Activated CD4-positive, alpha-beta memory T cell treated with anti-CD3 and anti-CD28 coated beads for 36 hours (primary cell): ENCODE measurements at regions not wholly inside any gene's neighbourhood (a gene's known extent, or its start where the extent isn't known, plus 50 kb on each side); places are given as distances from the start of the nearest gene placed in this dataset.
"Not testable (repeated sequence)": the region's sequence is repeated elsewhere in the genome, so short reads cannot be mapped to it uniquely, and the experiment has no call there.

Experiments
- CTCF ChIA-PET: fragments of 350-600 bp; sonication (Branson Sonifier 250); formaldehyde crosslinking; loops from one replicate; lab custom pipeline; 2021; ENCODE audit warnings: antibody characterized with exemption, inconsistent platforms; lab: Charles Lee
- POLR2A ChIA-PET: fragments of 350-600 bp; sonication (Branson Sonifier 250); formaldehyde crosslinking; loops from one replicate; lab custom pipeline; 2021; ENCODE audit warnings: antibody characterized with exemption; lab: Charles Lee
- DNase-seq: peaks from one replicate; pipeline ENCODE4 v3.0.0-alpha.2; 2020
- H3K27ac Mint-ChIP-seq: one replicate; pipeline ENCODE4 v1.8.0; 2021; ENCODE audit warnings: mixed read lengths
- H3K27me3 Mint-ChIP-seq: one replicate; pipeline ENCODE4 v1.8.0; 2021; ENCODE audit warnings: mixed read lengths
- H3K36me3 Mint-ChIP-seq: one replicate; pipeline ENCODE4 v1.8.0; 2021; ENCODE audit warnings: mixed read lengths
- H3K4me1 Mint-ChIP-seq: one replicate; pipeline ENCODE4 v1.8.0; 2021; ENCODE audit warnings: low read depth, mixed read lengths
- H3K4me3 Mint-ChIP-seq: one replicate; pipeline ENCODE4 v1.8.0; 2021; ENCODE audit warnings: mild to moderate bottlenecking, mixed read lengths
- H3K9me3 Mint-ChIP-seq: one replicate; pipeline ENCODE4 v1.8.0; 2021; ENCODE audit warnings: mixed read lengths
- intact Hi-C: fragments of 100-400 bp; cut with micrococcal nuclease; formaldehyde crosslinking; loops from one replicate; pipeline ENCODE4 v1.15.1; 2023

DNA sequence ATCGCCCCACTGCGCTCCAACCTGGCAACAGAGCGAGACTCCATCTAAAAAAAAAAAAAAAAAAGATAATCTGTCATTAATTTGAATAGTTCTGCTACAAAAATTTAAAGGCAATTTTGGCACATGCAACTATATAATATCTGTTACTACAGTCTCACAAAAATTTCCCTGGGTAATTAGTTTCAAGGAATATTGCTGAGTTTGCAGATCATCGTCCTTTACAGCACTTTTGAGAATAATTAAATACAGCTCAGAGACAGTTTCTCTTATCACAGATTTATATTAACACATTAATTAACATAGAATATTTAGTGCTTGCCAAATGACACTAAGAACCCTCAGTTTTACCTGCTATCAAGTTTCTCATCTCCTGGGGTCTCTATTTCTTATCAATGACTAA, 540.4 kb upstream of the ZNF804A start:
- Mint-ChIP-seq H3K4me1 (no peaks in the 10 kb centered on the region), H3K27ac (no peak overlapping the region), H3K9me3 (peaks cover 9% of the 10 kb centered on the region), H3K27me3 (no peaks in the 10 kb centered on the region), H3K36me3 (no peaks in the 10 kb centered on the region), H3K4me3 (no peak overlapping the region)
- DNase-seq, result no peak
- ChIA-PET CTCF (no interaction called here), POLR2A (no interaction called here)
- intact Hi-C loops, result no loop called here

DNA sequence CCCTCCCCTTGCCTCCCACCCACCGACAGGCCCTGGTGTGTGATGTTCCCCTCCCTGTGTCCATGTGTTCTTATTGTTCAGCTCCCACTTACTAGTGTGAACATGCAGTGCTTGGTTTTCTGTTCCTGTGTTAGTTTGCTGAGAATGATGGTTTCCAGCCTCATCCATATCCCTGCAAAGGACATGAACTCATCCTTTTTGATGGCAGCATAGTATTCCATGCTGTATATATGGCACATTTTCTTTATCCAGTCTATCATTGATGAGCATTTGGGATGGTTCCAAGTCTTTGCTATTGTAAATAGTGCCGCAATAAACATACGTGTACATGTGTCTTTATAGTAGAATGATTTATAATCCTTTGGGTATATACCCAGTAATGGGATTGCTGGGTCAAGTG, 538.1 kb upstream of the ZNF804A start:
- H3K4me3 Mint-ChIP-seq, intact Hi-C loops, CTCF ChIA-PET, H3K36me3 Mint-ChIP-seq, DNase-seq, H3K27ac Mint-ChIP-seq, H3K27me3 Mint-ChIP-seq, POLR2A ChIA-PET, H3K4me1 Mint-ChIP-seq: not testable (repeated sequence)
- H3K9me3 Mint-ChIP-seq, result peaks cover 19% of the 10 kb centered on the region

DNA sequence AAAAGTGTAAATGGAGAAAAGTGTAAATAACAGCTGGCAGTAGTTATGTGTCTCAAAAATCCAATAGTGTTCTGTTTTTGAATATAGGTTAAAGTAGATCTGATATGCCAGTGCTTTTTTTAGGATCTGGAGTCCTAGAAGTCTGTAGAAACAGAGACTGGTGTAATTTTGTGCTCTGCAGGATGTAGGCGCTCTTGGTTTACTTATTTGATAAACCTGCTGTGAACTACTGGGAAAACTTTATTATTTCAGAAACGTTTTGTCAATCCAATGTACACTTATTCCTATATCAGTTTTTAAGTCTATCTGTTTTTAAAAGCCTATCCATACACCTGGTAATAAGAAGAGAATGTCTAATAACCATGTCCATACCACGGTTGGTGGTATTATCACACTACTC, 530.8 kb upstream of the ZNF804A start:
- intact Hi-C loops, result no loop called here
- H3K4me3 Mint-ChIP-seq, result no peak overlapping the region
- no peak for DNase-seq
- POLR2A ChIA-PET, result no interaction called here
- CTCF ChIA-PET, result no interaction called here
- H3K4me1 Mint-ChIP-seq, result no peaks in the 10 kb centered on the region
- peaks cover 9% of the 10 kb centered on the region for H3K9me3 Mint-ChIP-seq
- H3K27ac Mint-ChIP-seq, result no peak overlapping the region
- no peaks in the 10 kb centered on the region for H3K36me3 Mint-ChIP-seq
- no peaks in the 10 kb centered on the region for H3K27me3 Mint-ChIP-seq

DNA sequence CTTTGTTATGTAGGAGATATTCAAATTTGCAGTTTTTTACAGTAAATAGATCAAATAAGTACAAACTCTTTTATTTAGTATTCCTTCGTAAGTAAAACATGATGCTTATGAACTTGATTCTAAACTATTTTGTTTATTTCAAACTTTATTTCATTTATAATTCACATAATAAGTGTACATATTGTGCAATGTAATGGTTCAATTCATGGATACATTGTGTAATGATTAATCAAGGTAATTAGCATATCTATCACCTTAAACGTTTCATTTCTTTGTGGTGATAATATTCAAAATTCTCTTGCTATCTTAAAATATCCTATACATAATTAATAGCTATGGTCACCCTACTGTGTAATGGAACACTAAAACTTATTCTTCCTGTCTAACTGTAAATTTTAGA, 525.9 kb upstream of the ZNF804A start:
- Mint-ChIP-seq H3K9me3 (no peaks in the 10 kb centered on the region), H3K4me3 (no peak overlapping the region), H3K36me3 (no peaks in the 10 kb centered on the region), H3K27me3 (no peaks in the 10 kb centered on the region), H3K27ac (no peak overlapping the region), H3K4me1 (no peaks in the 10 kb centered on the region)
- CTCF ChIA-PET, result no interaction called here
- no peak for DNase-seq
- POLR2A ChIA-PET, result no interaction called here
- intact Hi-C loops, result no loop called here

- no peaks in the 10 kb centered on the region for H3K9me3 Mint-ChIP-seq
- ChIA-PET CTCF (no interaction called here), POLR2A (no interaction called here)
- H3K4me1 Mint-ChIP-seq, result no peaks in the 10 kb centered on the region
- H3K36me3 Mint-ChIP-seq, result no peaks in the 10 kb centered on the region
- H3K27me3 Mint-ChIP-seq, result no peaks in the 10 kb centered on the region
- intact Hi-C loops, result no loop called here
- no peak overlapping the region for H3K27ac Mint-ChIP-seq
- DNase-seq, result no peak
- no peak overlapping the region for H3K4me3 Mint-ChIP-seq
Observed at GRCh38 chr2:184078496-184078895, 519.8 kb upstream of the ZNF804A start.

GRCh38 chr2:184091456-184091855, 506.9 kb upstream of the ZNF804A start:
- CTCF ChIA-PET, result no interaction called here
- H3K4me1 Mint-ChIP-seq, result no peaks in the 10 kb centered on the region
- H3K36me3 Mint-ChIP-seq, result no peaks in the 10 kb centered on the region
- no peak overlapping the region for H3K27ac Mint-ChIP-seq
- POLR2A ChIA-PET, result no interaction called here
- H3K9me3 Mint-ChIP-seq, result peaks cover 3% of the 10 kb centered on the region
- no peak overlapping the region for H3K4me3 Mint-ChIP-seq
- intact Hi-C loops, result no loop called here
- no peak for DNase-seq
- H3K27me3 Mint-ChIP-seq, result no peaks in the 10 kb centered on the region

DNA sequence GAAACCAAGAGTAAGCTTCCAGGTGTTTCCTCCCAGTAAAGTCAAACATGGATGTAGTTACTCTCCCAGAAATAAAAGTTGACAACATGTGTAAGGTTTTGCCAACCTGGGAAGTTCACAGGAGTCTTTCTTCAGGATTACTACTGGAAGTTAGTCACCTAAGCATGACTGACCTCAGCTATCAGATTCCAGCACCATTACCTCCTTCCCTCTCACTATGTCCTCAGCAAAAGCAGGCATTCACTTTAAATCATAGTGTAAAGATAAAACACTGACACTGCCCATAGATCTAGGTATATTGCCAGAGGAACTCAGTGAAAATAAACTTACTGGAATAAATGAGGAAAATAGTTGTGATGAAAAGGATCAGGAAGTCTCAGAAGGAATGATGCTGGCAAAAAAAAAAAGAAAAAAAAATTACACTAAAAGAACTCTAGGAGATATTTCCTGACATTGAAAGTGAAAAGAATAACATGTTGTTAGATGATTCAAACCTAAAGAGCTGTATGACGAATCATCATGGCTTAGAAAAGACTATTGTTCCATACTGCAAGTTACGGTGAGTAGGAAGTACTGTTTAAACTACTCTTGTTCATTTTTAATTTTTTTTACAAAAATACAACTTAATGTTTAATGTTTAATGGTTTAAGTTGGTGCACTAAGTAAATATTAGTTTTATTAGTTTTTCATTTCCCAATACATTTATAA, 484.5 kb upstream of the ZNF804A start:
- Mint-ChIP-seq H3K4me3 (no peak overlapping the region), H3K9me3 (peaks cover 4% of the 10 kb centered on the region), H3K27me3 (no peaks in the 10 kb centered on the region), H3K27ac (no peak overlapping the region), H3K4me1 (no peaks in the 10 kb centered on the region), H3K36me3 (no peaks in the 10 kb centered on the region)
- intact Hi-C loops, result no loop called here
- no peak for DNase-seq
- ChIA-PET CTCF (no interaction called here), POLR2A (no interaction called here)

DNA sequence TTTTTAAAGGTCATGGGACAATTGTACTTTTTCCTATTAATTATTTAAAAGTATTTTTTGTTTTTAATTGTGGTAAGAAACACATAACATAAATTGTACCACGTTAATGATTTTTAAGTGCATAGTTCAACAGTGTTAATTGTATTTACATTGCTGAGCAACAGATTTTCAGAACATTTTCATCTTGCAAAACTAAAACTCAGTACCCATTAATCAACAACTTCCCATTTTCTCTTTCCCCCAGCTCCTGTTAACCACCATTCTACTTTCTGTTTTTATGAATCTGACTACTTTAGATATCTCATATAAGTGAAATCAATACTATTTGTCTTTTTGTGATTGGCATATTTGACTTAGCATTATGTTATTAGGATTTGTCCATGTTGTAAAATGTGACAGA, 483.9 kb upstream of the ZNF804A start:
- Mint-ChIP-seq H3K4me3 (no peak overlapping the region), H3K4me1 (no peaks in the 10 kb centered on the region), H3K27me3 (no peaks in the 10 kb centered on the region), H3K27ac (no peak overlapping the region), H3K9me3 (peaks cover 2% of the 10 kb centered on the region), H3K36me3 (no peaks in the 10 kb centered on the region)
- POLR2A ChIA-PET, result no interaction called here
- no peak for DNase-seq
- CTCF ChIA-PET, result no interaction called here
- intact Hi-C loops, result no loop called here

- POLR2A ChIA-PET, result no interaction called here
- Mint-ChIP-seq H3K4me1 (no peaks in the 10 kb centered on the region), H3K27me3 (no peaks in the 10 kb centered on the region), H3K9me3 (no peaks in the 10 kb centered on the region), H3K4me3 (no peak overlapping the region), H3K27ac (no peak overlapping the region), H3K36me3 (no peaks in the 10 kb centered on the region)
- DNase-seq, result no peak
- CTCF ChIA-PET, result no interaction called here
- intact Hi-C loops, result no loop called here
Observed at GRCh38 chr2:184119989-184120800, 478.1 kb upstream of the ZNF804A start.

DNA sequence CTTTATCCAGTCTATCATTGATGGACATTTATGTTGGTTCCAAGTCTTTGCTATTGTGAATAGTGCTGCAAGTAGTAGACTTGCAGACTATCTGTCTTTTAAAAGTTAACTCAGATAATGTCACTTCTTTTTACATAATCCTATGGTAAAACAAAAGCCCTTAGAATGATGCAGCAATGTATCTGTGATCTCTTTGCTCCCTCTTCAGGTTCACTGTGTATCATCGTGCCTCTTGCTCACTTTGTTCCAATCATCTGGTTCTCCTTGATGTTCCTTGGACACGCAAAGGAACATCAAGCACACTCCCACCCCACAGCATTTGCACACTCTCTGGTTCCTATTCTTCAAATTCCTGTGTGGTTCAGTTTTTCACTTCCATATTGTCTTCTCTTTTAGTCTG, 472.5 kb upstream of the ZNF804A start:
- Mint-ChIP-seq H3K27ac (no peak overlapping the region), H3K4me1 (no peaks in the 10 kb centered on the region), H3K4me3 (no peak overlapping the region), H3K9me3 (peaks cover 4% of the 10 kb centered on the region), H3K27me3 (no peaks in the 10 kb centered on the region), H3K36me3 (no peaks in the 10 kb centered on the region)
- intact Hi-C loops, result no loop called here
- DNase-seq, result no peak
- POLR2A ChIA-PET, result no interaction called here
- CTCF ChIA-PET, result no interaction called here

DNA sequence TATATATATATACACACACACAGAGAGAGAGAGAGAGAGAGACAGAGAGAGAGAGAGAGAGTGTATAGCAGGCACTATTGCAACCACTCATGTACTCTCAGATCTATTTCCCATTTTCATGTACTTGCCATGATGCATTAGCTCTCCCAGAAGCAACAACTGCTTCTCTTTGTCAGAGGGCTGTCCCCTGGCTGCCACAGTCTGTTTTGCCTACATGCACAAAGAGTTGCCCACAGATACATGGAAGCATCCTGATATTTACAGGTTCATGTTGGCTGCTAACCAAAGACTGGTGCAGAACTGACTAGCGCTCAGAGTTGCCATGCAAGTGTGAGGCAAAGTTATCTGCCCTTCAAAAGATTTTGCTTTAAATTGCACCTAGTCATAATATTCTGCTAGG, 469.3 kb upstream of the ZNF804A start:
- peaks cover 16% of the 10 kb centered on the region for H3K9me3 Mint-ChIP-seq
- DNase-seq, result no peak
- H3K36me3 Mint-ChIP-seq, result no peaks in the 10 kb centered on the region
- H3K4me3 Mint-ChIP-seq, result no peak overlapping the region
- POLR2A ChIA-PET, result no interaction called here
- H3K27me3 Mint-ChIP-seq, result no peaks in the 10 kb centered on the region
- H3K27ac Mint-ChIP-seq, result no peak overlapping the region
- CTCF ChIA-PET, result no interaction called here
- H3K4me1 Mint-ChIP-seq, result no peaks in the 10 kb centered on the region
- intact Hi-C loops, result no loop called here

DNA sequence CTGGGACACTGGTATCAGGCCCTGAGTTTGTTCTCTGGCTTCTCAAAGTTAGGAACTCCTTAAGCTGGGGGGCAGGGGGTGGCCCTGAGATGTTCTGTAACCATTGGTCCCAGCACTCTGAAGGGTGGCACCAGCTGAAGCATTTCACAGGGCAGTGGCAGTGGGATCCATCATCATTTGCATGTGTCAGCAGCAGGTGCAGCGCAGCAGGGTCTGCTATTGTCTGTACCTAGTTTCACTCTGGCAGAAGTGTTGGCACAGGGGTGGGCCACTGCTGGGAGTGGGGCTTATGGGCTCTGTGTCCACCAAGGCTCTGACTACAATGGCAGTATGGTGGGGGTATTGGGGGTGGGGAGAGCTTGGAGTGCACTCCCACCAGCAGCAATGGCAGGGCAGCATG, 460.4 kb upstream of the ZNF804A start:
- no peak overlapping the region for H3K27ac Mint-ChIP-seq
- H3K36me3 Mint-ChIP-seq, result no peaks in the 10 kb centered on the region
- H3K9me3 Mint-ChIP-seq, result peaks cover 3% of the 10 kb centered on the region
- H3K4me1 Mint-ChIP-seq, result no peaks in the 10 kb centered on the region
- intact Hi-C loops, result no loop called here
- no peak overlapping the region for H3K4me3 Mint-ChIP-seq
- POLR2A ChIA-PET, result no interaction called here
- DNase-seq, result no peak
- no peaks in the 10 kb centered on the region for H3K27me3 Mint-ChIP-seq
- CTCF ChIA-PET, result no interaction called here

DNA sequence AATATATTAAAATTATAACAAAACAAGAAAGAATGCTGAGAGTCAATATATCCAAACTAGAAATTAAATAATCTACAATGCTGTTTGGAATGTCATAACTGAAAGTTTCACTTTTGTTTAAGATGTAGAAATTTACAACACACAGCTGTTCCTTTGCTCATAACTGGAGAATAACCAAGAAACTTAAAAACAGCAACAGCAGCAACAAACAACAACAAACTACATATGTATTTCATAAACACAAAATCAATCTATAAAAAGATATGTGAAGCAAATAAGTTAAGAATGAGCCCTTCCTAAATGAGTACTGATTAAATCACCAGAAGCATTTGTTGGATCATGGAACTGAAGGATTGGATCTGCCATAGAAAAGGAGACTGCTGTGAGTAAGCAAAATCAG, 456.5 kb upstream of the ZNF804A start:
- intact Hi-C loops, result no loop called here
- Mint-ChIP-seq H3K4me1 (no peaks in the 10 kb centered on the region), H3K27me3 (no peaks in the 10 kb centered on the region), H3K4me3 (no peak overlapping the region), H3K9me3 (no peaks in the 10 kb centered on the region), H3K36me3 (no peaks in the 10 kb centered on the region), H3K27ac (no peak overlapping the region)
- DNase-seq, result no peak
- ChIA-PET CTCF (no interaction called here), POLR2A (no interaction called here)
